ENCODE measurements at regions not wholly inside any gene's neighbourhood (a gene's known extent, or its start where the extent isn't known, plus 50 kb on each side); places are given as distances from the start of the nearest gene placed in this dataset.
"Not testable (repeated sequence)": the region's sequence is repeated elsewhere in the genome, so short reads cannot be mapped to it uniquely, and the experiment has no call there.

GRCh38 chr5:40198736-40199135 is 481.0 kb upstream of the PTGER4 start:
- Histone ChIP-seq H3K9me3 (no peaks in the 10 kb centered on the region), H3K4me3 (no peak overlapping the region), H3K27ac (no peak overlapping the region), H3K36me3 (ENCODE audit: low read depth, missing control alignments) (no peaks in the 10 kb centered on the region), H3K4me1 (no peaks in the 10 kb centered on the region), H3K27me3 (no peaks in the 10 kb centered on the region)
- intact Hi-C loops (cut with DNase I; ENCODE audit: low total_unique reads) = no loop called here
- WGBS, 2 donors = 75 to 87% methylated on average over 2 of the region's 2 CpGs
- DNase-seq = no peak
- TF ChIP-seq CTCF (IDR thresholded peaks at IDR 0.05) = no peak
- no peak for TF ChIP-seq POLR2A (IDR thresholded peaks at IDR 0.05)

- not testable (repeated sequence) for H3K27me3 ChIP-seq, H3K4me1 ChIP-seq
Observed at GRCh38 chr5:40195574-40195973, 484.1 kb upstream of the PTGER4 start.

DNA sequence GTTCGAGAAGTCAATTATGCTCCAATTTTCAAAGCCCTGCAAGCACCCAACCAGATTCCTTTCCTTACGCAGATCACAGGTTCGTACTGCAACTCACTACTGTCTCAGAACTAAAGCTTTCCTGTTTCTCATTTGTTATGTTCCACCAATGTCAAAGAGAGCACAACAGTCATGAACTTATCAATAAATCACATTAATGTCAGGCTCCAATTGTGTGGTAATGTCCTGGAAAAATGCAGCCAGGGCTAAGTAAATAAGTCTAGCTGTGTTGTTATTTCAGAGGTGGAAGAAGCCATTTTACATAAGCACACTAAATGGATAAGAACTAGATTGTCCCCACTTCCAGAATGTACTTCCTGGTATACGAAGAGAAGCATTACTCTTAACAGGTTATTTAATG is 488.6 kb upstream of the PTGER4 start:
- intact Hi-C loops (cut with DNase I; ENCODE audit: low total_unique reads) = no loop called here
- Histone ChIP-seq H3K9me3 (no peaks in the 10 kb centered on the region), H3K4me1 (no peaks in the 10 kb centered on the region), H3K27me3 (no peaks in the 10 kb centered on the region), H3K36me3 (ENCODE audit: low read depth, missing control alignments) (no peaks in the 10 kb centered on the region), H3K27ac (no peak overlapping the region), H3K4me3 (no peak overlapping the region)
- no peak for TF ChIP-seq CTCF (IDR thresholded peaks at IDR 0.05)
- TF ChIP-seq POLR2A (IDR thresholded peaks at IDR 0.05) = no peak
- no peak for DNase-seq
- WGBS, 2 donors = 61 to 69% methylated on average over 4 of the region's 4 CpGs

More at GRCh38 chr5:40195574-40195973, 484.1 kb upstream of the PTGER4 start:
- DNase-seq; H3K4me3 ChIP-seq; H3K27ac ChIP-seq; intact Hi-C loops (cut with DNase I; ENCODE audit: low total_unique reads); H3K9me3 ChIP-seq; H3K36me3 ChIP-seq (ENCODE audit: low read depth, missing control alignments): not testable (repeated sequence)
- 95 to 98% methylated on average over 7 of the region's 7 CpGs for WGBS, 2 donors

- no peak overlapping the region for H3K27ac ChIP-seq
- H3K4me1 ChIP-seq = no peaks in the 10 kb centered on the region
- no peaks in the 10 kb centered on the region for H3K27me3 ChIP-seq
- DNase-seq = no peak
- intact Hi-C loops (cut with DNase I; ENCODE audit: low total_unique reads) = no loop called here
- H3K4me3 ChIP-seq = no peak overlapping the region
- TF ChIP-seq POLR2A (IDR thresholded peaks at IDR 0.05) (no peak), CTCF (IDR thresholded peaks at IDR 0.05) (no peak)
- no peaks in the 10 kb centered on the region for H3K36me3 ChIP-seq (ENCODE audit: low read depth, missing control alignments)
- no peaks in the 10 kb centered on the region for H3K9me3 ChIP-seq
Observed at GRCh38 chr5:40172721-40173120, 507.0 kb upstream of the PTGER4 start.

GRCh38 chr5:40171971-40172370 is 507.7 kb upstream of the PTGER4 start:
- 88 to 97% methylated on average over 2 of the region's 2 CpGs for WGBS, 2 donors
- H3K4me3 ChIP-seq = no peak overlapping the region
- no peaks in the 10 kb centered on the region for H3K9me3 ChIP-seq
- H3K36me3 ChIP-seq (ENCODE audit: low read depth, missing control alignments) = no peaks in the 10 kb centered on the region
- TF ChIP-seq CTCF (IDR thresholded peaks at IDR 0.05) (no peak), POLR2A (IDR thresholded peaks at IDR 0.05) (no peak)
- no peaks in the 10 kb centered on the region for H3K4me1 ChIP-seq
- no peak for DNase-seq
- no peaks in the 10 kb centered on the region for H3K27me3 ChIP-seq
- no peak overlapping the region for H3K27ac ChIP-seq
- intact Hi-C loops (cut with DNase I; ENCODE audit: low total_unique reads) = no loop called here

Data from testis (tissue), 2 donors.